Upper lobe of left lung (tissue), 6 donors: ENCODE measurements at regions not wholly inside any gene's neighbourhood (a gene's known extent, or its start where the extent isn't known, plus 50 kb on each side); places are given as distances from the start of the nearest gene placed in this dataset.

ENCODE experiments used
- ATAC-seq, 2 donors: fragments of 200-7000 bp; cut with Tn5 transposase; one replicate each; pipeline ENCODE4 v1.9.1; 2022; ENCODE audit warnings: mild to moderate bottlenecking in 2 of 2, moderate library complexity in 2 of 2; ENCODE audit not compliant: low FRiP score in 2 of 2
- DNase-seq, 2 donors: peaks; one replicate each; pipeline ENCODE4 v3.0.0-alpha.2; 2019 to 2020
- H3K27ac ChIP-seq, 4 donors: fragments of 200-600 bp; sonication (generic); one replicate each; pipeline ENCODE4 v1.5.1; 2016 to 2019
- H3K27me3 ChIP-seq, 4 donors: fragments of 200-600 bp; sonication (generic); one replicate each; pipeline ENCODE4 v1.5.1; 2017 to 2019
- H3K36me3 ChIP-seq, 4 donors: fragments of 200-600 bp; sonication (generic); one replicate each; pipeline ENCODE4 v1.5.1; 2016 to 2019
- H3K4me1 ChIP-seq, 4 donors: fragments of 200-600 bp; sonication (generic); one replicate each; pipeline ENCODE4 v1.5.1; 2018 to 2019
- H3K4me3 ChIP-seq, 4 donors: fragments of 200-600 bp; sonication (generic); one replicate each; pipeline ENCODE4 v1.5.1; 2017 to 2019; ENCODE audit warnings: mild to moderate bottlenecking in 2 of 4, moderate library complexity in 1 of 4
- H3K9me3 ChIP-seq, 4 donors: fragments of 200-600 bp; sonication (generic); one replicate each; pipeline ENCODE4 v1.5.1; 2018 to 2019
- CTCF ChIP-seq, 6 experiments: fragments of 450-650 bp in 4 of 6; fragments of 200-600 bp in 2 of 6; sonication (generic) in 2 of 6; IDR thresholded peaks; one replicate each; pipeline ENCODE4 v1.5.1; 2016 to 2019; ENCODE audit warnings: antibody characterized with exemption in 6 of 6
- EP300 ChIP-seq, 4 donors: sonication (generic); formaldehyde crosslinking; IDR thresholded peaks; one replicate each; pipeline ENCODE4 v1.5.1; 2017; ENCODE audit warnings: antibody characterized with exemption in 4 of 4, control low read depth in 2 of 4
- POLR2A ChIP-seq, 4 donors: fragments of 450-650 bp; IDR thresholded peaks; one replicate each; pipeline ENCODE4 v1.5.1; 2016 to 2017; ENCODE audit warnings: antibody characterized with exemption in 4 of 4, mild to moderate bottlenecking in 2 of 4
- POLR2AphosphoS5 ChIP-seq, 2 donors: sonication (generic); formaldehyde crosslinking; IDR thresholded peaks; one replicate each; pipeline ENCODE4 v1.5.1; 2017; ENCODE audit warnings: antibody characterized with exemption in 2 of 2
- WGBS, 2 donors: methylation state at CpG; one replicate each; pipeline ENCODE4 v1.1.5; 2017 to 2018; 5-methylcytosine and 5-hydroxymethylcytosine counted together
- donor health status: DM: no; HTN: no; CAD: no; lungs with moderate emphysema.
- donor health status: DM: no; HTN: yes; CAD: no; lungs with severe emphysema.

GRCh38 chr18:76668119-76668518, 154.2 kb upstream of the ZNF236 start:
- ATAC-seq (no peak), DNase-seq (no peak)
- no peak overlapping the region for H3K4me3 ChIP-seq
- H3K27ac ChIP-seq = no peak overlapping the region
- TF ChIP-seq POLR2A (IDR thresholded peaks at IDR 0.05) = no peak
- TF ChIP-seq CTCF (IDR thresholded peaks at IDR 0.05) = no peak
- no peak for TF ChIP-seq EP300 (IDR thresholded peaks at IDR 0.05)
- no peak for TF ChIP-seq POLR2AphosphoS5 (IDR thresholded peaks at IDR 0.05)
- H3K27me3 ChIP-seq = no peaks in the 10 kb centered on the region
- H3K4me1 ChIP-seq = no peaks in the 10 kb centered on the region
- no peaks in the 10 kb centered on the region for H3K9me3 ChIP-seq
- 91 to 93% methylated on average over 8 of the region's 8 CpGs for WGBS, 2 donors
- H3K36me3 ChIP-seq = no peaks in the 10 kb centered on the region

- H3K4me1 ChIP-seq = no peaks in the 10 kb centered on the region
- H3K4me3 ChIP-seq = no peak overlapping the region
- no peak overlapping the region for H3K27ac ChIP-seq
- DNase-seq = no peak
- H3K36me3 ChIP-seq = no peaks in the 10 kb centered on the region
- ATAC-seq = no peak
- WGBS, 2 donors = 93 to 100% methylated on average over 3 to 12 of the region's 12 CpGs
- H3K27me3 ChIP-seq = no peaks in the 10 kb centered on the region
- no peaks in the 10 kb centered on the region for H3K9me3 ChIP-seq
- TF ChIP-seq POLR2AphosphoS5 (IDR thresholded peaks at IDR 0.05) = no peak
- no peak for TF ChIP-seq CTCF (IDR thresholded peaks at IDR 0.05)
- TF ChIP-seq POLR2A (IDR thresholded peaks at IDR 0.05) = no peak
- no peak for TF ChIP-seq EP300 (IDR thresholded peaks at IDR 0.05)
Measured at GRCh38 chr18:76667603-76668002, 154.8 kb upstream of the ZNF236 start.

GRCh38 chr18:76662626-76663025, 159.7 kb upstream of the ZNF236 start:
- WGBS, 2 donors = 51 to 59% methylated on average over 7 of the region's 7 CpGs
- DNase-seq = no peak
- Histone ChIP-seq H3K36me3 (no peaks in the 10 kb centered on the region), H3K27me3 (no peaks in the 10 kb centered on the region), H3K4me1 (no peaks in the 10 kb centered on the region), H3K27ac (no peak overlapping the region), H3K4me3 (no peak overlapping the region), H3K9me3 (no peaks in the 10 kb centered on the region)
- ATAC-seq = no peak
- TF ChIP-seq POLR2A (IDR thresholded peaks at IDR 0.05) (no peak), EP300 (IDR thresholded peaks at IDR 0.05) (no peak), POLR2AphosphoS5 (IDR thresholded peaks at IDR 0.05) (no peak), CTCF (IDR thresholded peaks at IDR 0.05) (no peak)

- no peak overlapping the region for H3K4me3 ChIP-seq
- ATAC-seq (peak in 1 of 2 donors; percentile 53), DNase-seq (peak in 1 of 2 donors; percentile 54)
- H3K27ac ChIP-seq = no peak overlapping the region
- no peaks in the 10 kb centered on the region for H3K4me1 ChIP-seq
- TF ChIP-seq EP300 (IDR thresholded peaks at IDR 0.05) (no peak), CTCF (IDR thresholded peaks at IDR 0.05) (no peak), POLR2A (IDR thresholded peaks at IDR 0.05) (no peak), POLR2AphosphoS5 (IDR thresholded peaks at IDR 0.05) (no peak)
- H3K9me3 ChIP-seq = no peaks in the 10 kb centered on the region
- 83 to 87% methylated on average over 9 of the region's 9 CpGs for WGBS, 2 donors
- H3K27me3 ChIP-seq = no peaks in the 10 kb centered on the region
- H3K36me3 ChIP-seq = no peaks in the 10 kb centered on the region
Measured at GRCh38 chr18:76660571-76661192, 161.7 kb upstream of the ZNF236 start.

GRCh38 chr18:76658627-76659026, 163.6 kb upstream of the ZNF516 start:
- 45 to 63% methylated on average over 7 of the region's 7 CpGs for WGBS, 2 donors
- ATAC-seq = no peak
- Histone ChIP-seq H3K36me3 (no peaks in the 10 kb centered on the region), H3K27ac (no peak overlapping the region), H3K9me3 (no peaks in the 10 kb centered on the region), H3K4me3 (no peak overlapping the region), H3K27me3 (no peaks in the 10 kb centered on the region), H3K4me1 (no peaks in the 10 kb centered on the region)
- no peak for TF ChIP-seq POLR2AphosphoS5 (IDR thresholded peaks at IDR 0.05)
- no peak for TF ChIP-seq CTCF (IDR thresholded peaks at IDR 0.05)
- TF ChIP-seq POLR2A (IDR thresholded peaks at IDR 0.05) = no peak
- TF ChIP-seq EP300 (IDR thresholded peaks at IDR 0.05) = no peak
- no peak for DNase-seq
